GM12874 (cell line): ENCODE measurements at regions not wholly inside any gene's neighbourhood (a gene's known extent, or its start where the extent isn't known, plus 50 kb on each side); places are given as distances from the start of the nearest gene placed in this dataset.

Experiments used
- CTCF ChIP-seq: IDR thresholded peaks from 2 replicates; pipeline ENCODE4 v1.5.1; 2011; ENCODE audit warnings: low read depth, mild to moderate bottlenecking, control low read depth, low read length, moderate library complexity; ENCODE audit not compliant: insufficient read depth

- TF ChIP-seq CTCF: no peak
These were observed 107.0 kb upstream of the ZC3H15 start for GRCh38 chr2:186379052-186379451.

- TF ChIP-seq CTCF: no peak
These were observed 105.3 kb upstream of the ZC3H15 start for GRCh38 chr2:186380805-186381204.

- no peak for TF ChIP-seq CTCF
These were observed 104.5 kb upstream of the ZC3H15 start for GRCh38 chr2:186381573-186381972.

- no peak for TF ChIP-seq CTCF
These were observed 103.1 kb upstream of the ZC3H15 start for GRCh38 chr2:186382932-186383331.

GRCh38 chr2:186384226-186384625 lies 101.8 kb upstream of the ZC3H15 start:
- no peak for TF ChIP-seq CTCF

GRCh38 chr2:186399082-186399644 lies 86.9 kb upstream of the ZC3H15 start:
- no peak for TF ChIP-seq CTCF

- no peak for TF ChIP-seq CTCF
These were observed 80.2 kb upstream of the ZC3H15 start for GRCh38 chr2:186405842-186406241.
